Central memory CD8-positive, alpha-beta T cell (primary cell): ENCODE measurements at regions not wholly inside any gene's neighbourhood (a gene's known extent, or its start where the extent isn't known, plus 50 kb on each side); places are given as distances from the start of the nearest gene placed in this dataset.
"Not testable (repeated sequence)": the region's sequence is repeated elsewhere in the genome, so short reads cannot be mapped to it uniquely, and the experiment has no call there.

Source experiments
- ATAC-seq: fragments of 150-1000 bp; cut with Tn5 transposase; replicated peaks from 2 replicates; pipeline ENCODE4 v1.10.0; 2022; ENCODE audit warnings: mild to moderate bottlenecking, moderate FRiP score, moderate number of reproducible peaks; ENCODE audit not compliant: poor library complexity, severe bottlenecking; ENCODE audit errors: extremely low read depth
- DNase-seq, 2 donors: peaks; one replicate each; pipeline ENCODE4 v3.0.0; 2021; ENCODE audit warnings: low spot score in 2 of 2
- H3K27ac Mint-ChIP-seq: one replicate; pipeline ENCODE4 v1.8.0; 2022; ENCODE audit warnings: low read depth, mild to moderate bottlenecking, moderate library complexity, mixed read lengths
- H3K27me3 Mint-ChIP-seq: one replicate; pipeline ENCODE4 v1.8.0; 2022; ENCODE audit warnings: mixed read lengths
- H3K36me3 Mint-ChIP-seq: one replicate; pipeline ENCODE4 v1.8.0; 2022; ENCODE audit warnings: mild to moderate bottlenecking, moderate library complexity, mixed read lengths; ENCODE audit not compliant: insufficient read depth
- H3K4me1 Mint-ChIP-seq: one replicate; pipeline ENCODE4 v1.8.0; 2022; ENCODE audit warnings: mixed read lengths
- H3K4me3 Mint-ChIP-seq: one replicate; pipeline ENCODE4 v1.8.0; 2022; ENCODE audit warnings: mild to moderate bottlenecking, moderate library complexity, mixed read lengths
- H3K9me3 Mint-ChIP-seq: one replicate; pipeline ENCODE4 v1.8.0; 2022; ENCODE audit warnings: mixed read lengths

DNA sequence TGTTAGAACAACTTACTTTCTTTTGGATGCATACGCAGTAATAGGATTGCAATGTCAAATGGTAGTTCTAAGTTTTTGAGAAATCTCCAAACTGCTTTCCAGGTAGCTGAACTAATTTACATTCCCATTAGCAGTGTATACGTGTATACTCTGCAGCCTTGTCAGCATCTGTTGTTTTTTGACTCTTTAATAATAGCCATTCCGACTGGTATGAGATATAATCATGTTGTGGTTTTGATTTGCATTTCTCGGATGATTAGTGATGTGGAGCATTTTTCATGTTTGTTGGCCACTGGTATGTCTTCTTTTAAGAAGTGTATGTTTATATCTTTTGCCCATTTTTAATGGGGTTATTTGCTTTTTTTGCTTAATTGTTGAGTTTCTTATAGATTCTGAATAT, 76.9 kb upstream of the HNRNPA1L2 start:
- DNase-seq, H3K4me3 Mint-ChIP-seq, H3K27ac Mint-ChIP-seq, H3K4me1 Mint-ChIP-seq, ATAC-seq, H3K9me3 Mint-ChIP-seq, H3K36me3 Mint-ChIP-seq, H3K27me3 Mint-ChIP-seq: not testable (repeated sequence)

DNA sequence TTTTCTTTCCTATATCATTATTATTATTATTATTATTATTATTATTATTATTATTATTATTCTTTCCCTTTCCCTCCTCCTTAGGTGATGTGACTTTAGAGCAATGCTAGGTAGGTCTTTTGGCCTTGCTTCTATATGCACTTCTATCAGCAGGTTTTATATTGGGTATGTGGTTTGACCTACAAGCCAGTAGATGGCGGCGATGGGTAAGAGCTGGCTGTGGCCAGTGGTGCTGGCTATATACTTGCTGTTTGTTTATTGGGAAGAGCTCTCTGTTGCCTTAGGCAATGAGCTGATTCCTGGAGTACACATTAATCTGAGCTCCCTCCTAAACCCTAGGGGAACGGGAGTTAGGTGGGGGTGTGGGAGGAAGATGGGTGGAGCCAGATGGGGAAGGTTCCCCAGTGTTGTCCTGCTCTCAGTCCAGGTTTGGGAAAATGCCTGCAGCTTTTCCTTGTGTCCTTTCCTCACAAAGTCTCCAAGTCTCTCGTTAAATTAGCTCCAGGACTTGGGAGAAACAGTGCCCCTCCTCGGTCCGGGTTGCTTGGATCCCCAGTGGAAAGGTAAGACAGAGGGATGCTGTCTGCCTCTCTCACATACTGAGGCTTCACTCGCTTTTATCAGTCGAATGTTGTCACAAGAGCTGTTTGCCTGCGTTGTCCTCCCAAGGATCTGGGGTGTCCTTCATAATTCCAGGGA, 72.2 kb upstream of the HNRNPA1L2 start:
- not testable (repeated sequence) for H3K4me3 Mint-ChIP-seq, DNase-seq, H3K36me3 Mint-ChIP-seq, H3K27me3 Mint-ChIP-seq, H3K9me3 Mint-ChIP-seq, H3K27ac Mint-ChIP-seq, H3K4me1 Mint-ChIP-seq
- peak; percentile 73 for ATAC-seq

DNA sequence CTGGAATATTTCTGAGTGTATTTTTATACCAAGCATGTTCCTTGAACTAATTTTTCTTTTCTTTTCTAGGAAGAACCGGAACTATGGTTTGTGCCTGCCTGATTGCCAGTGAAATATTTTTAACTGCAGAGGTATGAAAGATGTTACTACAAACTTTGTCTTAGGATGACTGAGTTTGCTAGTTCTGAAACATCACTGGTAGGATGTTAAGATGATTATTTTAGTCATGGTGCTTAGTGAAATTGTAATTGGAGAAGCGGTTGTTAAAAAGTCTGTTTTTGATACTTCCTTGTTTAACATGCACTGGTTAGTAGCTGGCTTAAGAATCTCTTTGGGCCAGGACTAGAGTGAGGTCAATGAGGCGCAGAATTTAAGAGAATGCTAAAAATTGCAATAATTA, 71.1 kb upstream of the HNRNPA1L2 start:
- ATAC-seq, H3K36me3 Mint-ChIP-seq, H3K4me3 Mint-ChIP-seq, DNase-seq, H3K4me1 Mint-ChIP-seq, H3K9me3 Mint-ChIP-seq, H3K27me3 Mint-ChIP-seq, H3K27ac Mint-ChIP-seq: not testable (repeated sequence)

DNA sequence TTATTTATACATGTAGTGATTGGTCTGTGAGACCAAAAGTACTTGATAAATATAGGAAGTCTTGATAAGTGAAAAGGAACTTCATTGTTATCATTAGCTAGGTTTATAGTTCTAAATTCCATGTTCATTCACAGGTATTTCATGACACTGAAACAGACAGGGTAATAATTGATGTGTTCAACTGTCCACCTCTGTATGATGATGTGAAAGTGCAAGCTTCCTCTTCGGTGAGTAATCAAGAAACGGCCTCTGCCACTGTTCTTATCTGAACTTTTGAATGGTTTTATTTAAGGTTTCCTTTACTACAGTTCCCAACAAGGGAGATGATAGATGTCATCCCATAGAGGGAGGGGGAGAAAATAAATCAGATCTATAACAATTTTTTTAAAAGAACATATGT, 59.3 kb upstream of the HNRNPA1L2 start:
- not testable (repeated sequence) for ATAC-seq, H3K27me3 Mint-ChIP-seq, H3K4me1 Mint-ChIP-seq, H3K36me3 Mint-ChIP-seq, H3K27ac Mint-ChIP-seq, H3K4me3 Mint-ChIP-seq, DNase-seq, H3K9me3 Mint-ChIP-seq
